ENCODE measurements at regions not wholly inside any gene's neighbourhood (a gene's known extent, or its start where the extent isn't known, plus 50 kb on each side); places are given as distances from the start of the nearest gene placed in this dataset.
"Not testable (repeated sequence)": the region's sequence is repeated elsewhere in the genome, so short reads cannot be mapped to it uniquely, and the experiment has no call there.

DNA sequence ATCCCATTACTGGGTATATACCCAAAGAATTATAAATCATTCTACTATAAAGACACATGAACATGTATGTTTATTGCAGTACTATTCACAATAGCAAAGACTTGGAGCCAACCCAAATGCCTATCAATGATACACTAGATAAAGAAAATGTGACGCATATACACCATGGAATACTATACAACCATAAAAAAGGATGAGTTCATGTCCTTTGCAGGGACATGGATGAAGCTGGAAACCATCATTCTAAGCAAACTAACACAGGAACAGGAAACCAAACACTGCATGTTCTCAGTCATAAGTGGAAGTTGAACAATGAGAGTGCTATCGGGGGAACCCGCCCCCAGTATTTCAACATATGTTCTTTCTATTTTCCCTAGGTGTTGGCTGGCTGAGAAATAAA, 232.0 kb downstream of the ZIC3 start:
- TF ChIP-seq, protein P1, sequence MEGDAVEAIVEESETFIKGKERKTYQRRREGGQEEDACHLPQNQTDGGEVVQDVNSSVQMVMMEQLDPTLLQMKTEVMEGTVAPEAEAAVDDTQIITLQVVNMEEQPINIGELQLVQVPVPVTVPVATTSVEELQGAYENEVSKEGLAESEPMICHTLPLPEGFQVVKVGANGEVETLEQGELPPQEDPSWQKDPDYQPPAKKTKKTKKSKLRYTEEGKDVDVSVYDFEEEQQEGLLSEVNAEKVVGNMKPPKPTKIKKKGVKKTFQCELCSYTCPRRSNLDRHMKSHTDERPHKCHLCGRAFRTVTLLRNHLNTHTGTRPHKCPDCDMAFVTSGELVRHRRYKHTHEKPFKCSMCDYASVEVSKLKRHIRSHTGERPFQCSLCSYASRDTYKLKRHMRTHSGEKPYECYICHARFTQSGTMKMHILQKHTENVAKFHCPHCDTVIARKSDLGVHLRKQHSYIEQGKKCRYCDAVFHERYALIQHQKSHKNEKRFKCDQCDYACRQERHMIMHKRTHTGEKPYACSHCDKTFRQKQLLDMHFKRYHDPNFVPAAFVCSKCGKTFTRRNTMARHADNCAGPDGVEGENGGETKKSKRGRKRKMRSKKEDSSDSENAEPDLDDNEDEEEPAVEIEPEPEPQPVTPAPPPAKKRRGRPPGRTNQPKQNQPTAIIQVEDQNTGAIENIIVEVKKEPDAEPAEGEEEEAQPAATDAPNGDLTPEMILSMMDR (conservative IDR thresholded peaks at IDR 0.05; ENCODE audit: low read length) = not testable (repeated sequence)
- not testable (repeated sequence) for TF ChIP-seq EZH2phosphoT487 (IDR thresholded peaks at IDR 0.05; ENCODE audit: borderline replicate concordance)
